MM.1S (cell line): ENCODE measurements at regions not wholly inside any gene's neighbourhood (a gene's known extent, or its start where the extent isn't known, plus 50 kb on each side); places are given as distances from the start of the nearest gene placed in this dataset.

Experiments used
- DNase-seq: peaks from one replicate; pipeline ENCODE4 v3.0.0-alpha.2; 2015
- H2AFZ ChIP-seq: fragments of 300-600 bp; sonication (generic); 2 replicates; pipeline ENCODE4 v1.6.0; 2016; ENCODE audit warnings: antibody characterized with exemption, low read length
- H3F3A ChIP-seq: fragments of 300-600 bp; sonication (generic); 2 replicates; pipeline ENCODE4 v1.6.1; 2016; ENCODE audit warnings: mild to moderate bottlenecking, antibody characterized with exemption, low read length, moderate library complexity, mixed read lengths; ENCODE audit not compliant: insufficient read depth
- H3K27ac ChIP-seq: fragments of 300-600 bp; sonication (generic); 2 replicates; pipeline ENCODE4 v1.5.1; 2016; ENCODE audit warnings: mild to moderate bottlenecking, low read length
- H3K27me3 ChIP-seq: fragments of 300-600 bp; sonication (generic); replicated peaks from 2 replicates; pipeline ENCODE4 v1.6.0; 2016; ENCODE audit warnings: low read length; ENCODE audit not compliant: insufficient read depth
- H3K36me3 ChIP-seq: fragments of 300-600 bp; sonication (generic); replicated peaks from 2 replicates; pipeline ENCODE4 v1.6.1; 2016; ENCODE audit warnings: mild to moderate bottlenecking, low read length, mixed read lengths; ENCODE audit not compliant: insufficient read depth
- H3K4me1 ChIP-seq: fragments of 300-600 bp; sonication (generic); 2 replicates; pipeline ENCODE4 v1.6.1; 2016; ENCODE audit warnings: low read length, mixed read lengths
- H3K4me2 ChIP-seq: fragments of 300-600 bp; sonication (generic); 2 replicates; pipeline ENCODE4 v1.6.0; 2016; ENCODE audit warnings: low read depth, low read length
- H3K4me3 ChIP-seq: fragments of 300-600 bp; sonication (generic); 2 replicates; pipeline ENCODE4 v1.5.1; 2016; ENCODE audit warnings: low read length, mixed read lengths
- H3K79me2 ChIP-seq: fragments of 300-600 bp; sonication (generic); 2 replicates; pipeline ENCODE4 v1.6.1; 2016; ENCODE audit warnings: mixed run types, low read length, mixed read lengths
- H3K9ac ChIP-seq: fragments of 300-600 bp; sonication (generic); 2 replicates; pipeline ENCODE4 v1.6.1; 2016; ENCODE audit warnings: low read length, mixed read lengths
- H3K9me2 ChIP-seq: fragments of 300-600 bp; sonication (generic); replicated peaks from 2 replicates; pipeline ENCODE4 v1.6.1; 2016; ENCODE audit warnings: mild to moderate bottlenecking, low read length, mixed read lengths; ENCODE audit not compliant: insufficient read depth
- H3K9me3 ChIP-seq: fragments of 300-600 bp; sonication (generic); replicated peaks from 2 replicates; pipeline ENCODE4 v1.6.1; 2016; ENCODE audit warnings: mild to moderate bottlenecking, low read length, mixed read lengths; ENCODE audit not compliant: insufficient read depth
- H4K20me1 ChIP-seq: fragments of 300-600 bp; sonication (generic); 2 replicates; pipeline ENCODE4 v1.6.1; 2016; ENCODE audit warnings: mild to moderate bottlenecking, low read length, moderate library complexity, mixed read lengths; ENCODE audit not compliant: insufficient read depth
- EZH2 ChIP-seq: fragments of 300-600 bp; sonication (generic); optimal IDR thresholded peaks from 2 replicates; pipeline ENCODE3; 2017; ENCODE audit warnings: low read depth, mild to moderate bottlenecking, antibody characterized with exemption, low read length, mixed read lengths
- EZH2phosphoT487 ChIP-seq: fragments of 300-600 bp; sonication (generic); IDR thresholded peaks from 2 replicates; pipeline ENCODE4 v1.6.1; 2018; ENCODE audit warnings: antibody characterized with exemption, low read length
- TF ChIP-seq, protein P1 (sequence below): fragments of 300-600 bp; sonication (generic); IDR thresholded peaks from 2 replicates; pipeline ENCODE4 v1.5.1; 2016; ENCODE audit warnings: antibody characterized with exemption, low read length, mixed read lengths

DNA sequence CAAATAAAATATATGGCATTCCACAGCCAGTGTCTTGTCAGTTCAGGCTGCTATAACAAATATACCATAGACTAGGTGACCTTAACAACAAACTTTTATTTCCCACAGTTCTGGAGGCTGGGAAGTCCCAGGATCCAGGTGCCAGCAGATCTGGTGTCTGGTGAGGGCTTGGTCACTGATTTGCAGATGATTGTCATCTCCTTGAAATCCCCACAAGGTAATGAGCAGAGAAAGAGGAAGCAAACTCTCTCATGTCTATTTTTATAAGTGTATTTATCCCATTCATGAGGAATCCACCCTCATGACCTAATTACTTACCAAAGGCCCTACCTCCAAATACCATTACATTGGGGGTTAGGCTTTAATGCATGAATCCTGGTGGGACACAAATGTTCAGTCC is 663.2 kb downstream of the TLR4 start:
- Histone ChIP-seq H3K27me3 (no peaks in the 10 kb centered on the region), H2AFZ (no peak overlapping the region), H3F3A (no peaks in the 10 kb centered on the region), H3K9me3 (no peaks in the 10 kb centered on the region), H3K4me2 (no peak overlapping the region), H3K36me3 (no peaks in the 10 kb centered on the region), H3K4me3 (no peak overlapping the region), H3K79me2 (no peaks in the 10 kb centered on the region), H3K27ac (no peak overlapping the region), H3K9me2 (no peaks in the 10 kb centered on the region), H3K9ac (no peak overlapping the region), H3K4me1 (no peaks in the 10 kb centered on the region), H4K20me1 (no peaks in the 10 kb centered on the region)
- TF ChIP-seq, protein P1, sequence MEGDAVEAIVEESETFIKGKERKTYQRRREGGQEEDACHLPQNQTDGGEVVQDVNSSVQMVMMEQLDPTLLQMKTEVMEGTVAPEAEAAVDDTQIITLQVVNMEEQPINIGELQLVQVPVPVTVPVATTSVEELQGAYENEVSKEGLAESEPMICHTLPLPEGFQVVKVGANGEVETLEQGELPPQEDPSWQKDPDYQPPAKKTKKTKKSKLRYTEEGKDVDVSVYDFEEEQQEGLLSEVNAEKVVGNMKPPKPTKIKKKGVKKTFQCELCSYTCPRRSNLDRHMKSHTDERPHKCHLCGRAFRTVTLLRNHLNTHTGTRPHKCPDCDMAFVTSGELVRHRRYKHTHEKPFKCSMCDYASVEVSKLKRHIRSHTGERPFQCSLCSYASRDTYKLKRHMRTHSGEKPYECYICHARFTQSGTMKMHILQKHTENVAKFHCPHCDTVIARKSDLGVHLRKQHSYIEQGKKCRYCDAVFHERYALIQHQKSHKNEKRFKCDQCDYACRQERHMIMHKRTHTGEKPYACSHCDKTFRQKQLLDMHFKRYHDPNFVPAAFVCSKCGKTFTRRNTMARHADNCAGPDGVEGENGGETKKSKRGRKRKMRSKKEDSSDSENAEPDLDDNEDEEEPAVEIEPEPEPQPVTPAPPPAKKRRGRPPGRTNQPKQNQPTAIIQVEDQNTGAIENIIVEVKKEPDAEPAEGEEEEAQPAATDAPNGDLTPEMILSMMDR, result no peak
- no peak for TF ChIP-seq EZH2phosphoT487
- no peak for DNase-seq

DNA sequence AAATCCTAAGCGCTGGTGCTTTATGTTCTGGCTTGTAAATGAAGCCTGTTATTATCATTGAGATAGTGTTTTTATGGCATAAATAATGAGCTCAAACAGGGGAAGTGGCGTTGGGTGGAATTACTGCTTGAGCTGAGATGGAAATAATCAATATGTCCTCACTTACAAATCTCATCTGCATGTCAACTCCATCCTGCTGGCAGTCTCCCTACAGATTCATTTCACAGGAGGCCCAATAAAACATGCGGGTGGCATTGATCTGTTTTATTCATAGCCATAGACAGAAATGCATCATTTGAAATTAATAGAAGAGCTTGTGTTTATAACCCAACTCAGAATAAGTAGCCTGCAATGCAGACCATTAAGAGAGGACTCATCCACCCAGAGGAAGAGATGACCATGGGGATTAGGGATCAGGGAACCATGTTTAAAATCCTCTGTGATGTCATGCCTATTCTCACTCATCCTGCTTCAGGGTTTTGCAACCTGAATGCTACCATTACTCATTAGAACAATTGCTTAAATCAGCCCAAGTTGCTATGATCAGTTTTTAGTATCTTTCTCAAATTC is 680.4 kb downstream of the TLR4 start:
- no peaks in the 10 kb centered on the region for H4K20me1 ChIP-seq
- no peaks in the 10 kb centered on the region for H3K4me1 ChIP-seq
- H3K4me2 ChIP-seq, result no peak overlapping the region
- no peaks in the 10 kb centered on the region for H3K27me3 ChIP-seq
- no peaks in the 10 kb centered on the region for H3K79me2 ChIP-seq
- H3K9ac ChIP-seq, result no peak overlapping the region
- no peaks in the 10 kb centered on the region for H3K9me3 ChIP-seq
- no peaks in the 10 kb centered on the region for H3K9me2 ChIP-seq
- DNase-seq, result no peak
- H3F3A ChIP-seq, result no peaks in the 10 kb centered on the region
- no peak overlapping the region for H3K4me3 ChIP-seq
- no peak overlapping the region for H2AFZ ChIP-seq
- TF ChIP-seq, protein P1, result no peak
- TF ChIP-seq EZH2phosphoT487, result no peak
- TF ChIP-seq EZH2, result no peak
- H3K27ac ChIP-seq, result no peak overlapping the region
- no peaks in the 10 kb centered on the region for H3K36me3 ChIP-seq

DNA sequence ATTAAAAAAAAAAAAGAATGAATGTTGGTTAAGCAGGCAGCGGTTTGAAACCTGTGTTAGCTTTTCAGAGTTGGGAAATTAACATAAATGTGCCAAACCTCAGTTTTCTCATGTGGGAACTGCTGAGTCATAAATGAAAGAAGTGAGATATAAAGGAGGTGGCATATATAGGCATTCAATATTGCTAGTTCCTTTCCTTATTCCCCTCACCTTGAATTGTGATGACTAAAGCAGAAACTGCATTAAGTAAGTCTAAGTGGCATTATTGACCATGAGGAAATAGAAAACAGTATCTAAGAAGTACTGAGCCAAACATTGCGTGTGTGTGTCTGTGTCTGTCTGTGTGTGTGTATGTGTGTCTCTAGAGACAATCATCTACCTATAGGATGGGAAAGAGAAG is 691.2 kb downstream of the TLR4 start:
- no peak overlapping the region for H3K4me3 ChIP-seq
- H3K9me2 ChIP-seq, result no peaks in the 10 kb centered on the region
- TF ChIP-seq EZH2phosphoT487, result no peak
- TF ChIP-seq, protein P1, result no peak
- TF ChIP-seq EZH2, result no peak
- no peak overlapping the region; the same call in 1 of the 2 replicates for H3K4me2 ChIP-seq
- no peaks in the 10 kb centered on the region for H3K79me2 ChIP-seq
- no peak overlapping the region for H2AFZ ChIP-seq
- H3K9ac ChIP-seq, result no peak overlapping the region
- no peaks in the 10 kb centered on the region for H3F3A ChIP-seq
- H3K36me3 ChIP-seq, result no peaks in the 10 kb centered on the region
- no peaks in the 10 kb centered on the region for H3K27me3 ChIP-seq
- H4K20me1 ChIP-seq, result no peaks in the 10 kb centered on the region
- no peaks in the 10 kb centered on the region for H3K4me1 ChIP-seq
- DNase-seq, result peak; percentile 56
- no peak overlapping the region for H3K27ac ChIP-seq
- no peaks in the 10 kb centered on the region for H3K9me3 ChIP-seq
